K562 (cell line): ENCODE measurements at regions not wholly inside any gene's neighbourhood (a gene's known extent, or its start where the extent isn't known, plus 50 kb on each side); places are given as distances from the start of the nearest gene placed in this dataset.

Experiments used
- RAD21 ChIP-seq, 2 experiments: fragments of 250-450 bp in 1 of 2; fragments of 450-650 bp in 1 of 2; sonication (Bioruptor Pico) in 1 of 2; formaldehyde crosslinking in 1 of 2; IDR thresholded peaks in 1 of 2; conservative IDR thresholded peaks in 1 of 2; 2 replicates each; pipeline versions ENCODE4 v1.4.0 to v1.8.0; 2020 to 2022; ENCODE audit warnings: mild to moderate bottlenecking in 2 of 2, moderate library complexity in 1 of 2
- TF ChIP-seq, protein P1 (sequence below), 2 experiments: IDR thresholded peaks in 1 of 2; conservative IDR thresholded peaks in 1 of 2; 2 replicates each; pipeline ENCODE4 v1.6.1; 2016; ENCODE audit warnings: low read depth in 2 of 2, mild to moderate bottlenecking in 1 of 2, missing compliant biosample characterization in 1 of 2, missing genetic modification characterization in 1 of 2, moderate library complexity in 1 of 2
- TF ChIP-seq, protein P2 (sequence below): fragments of 250-450 bp; sonication (Bioruptor Pico); IDR thresholded peaks from 2 replicates; pipeline ENCODE4 v1.5.0; 2021

- TF ChIP-seq RAD21 (CRISPR knock-in tag; conservative IDR thresholded peaks at IDR 0.05 in 1 of 2, IDR thresholded peaks at IDR 0.05 in 1 of 2), result no peak
- TF ChIP-seq, protein P1, sequence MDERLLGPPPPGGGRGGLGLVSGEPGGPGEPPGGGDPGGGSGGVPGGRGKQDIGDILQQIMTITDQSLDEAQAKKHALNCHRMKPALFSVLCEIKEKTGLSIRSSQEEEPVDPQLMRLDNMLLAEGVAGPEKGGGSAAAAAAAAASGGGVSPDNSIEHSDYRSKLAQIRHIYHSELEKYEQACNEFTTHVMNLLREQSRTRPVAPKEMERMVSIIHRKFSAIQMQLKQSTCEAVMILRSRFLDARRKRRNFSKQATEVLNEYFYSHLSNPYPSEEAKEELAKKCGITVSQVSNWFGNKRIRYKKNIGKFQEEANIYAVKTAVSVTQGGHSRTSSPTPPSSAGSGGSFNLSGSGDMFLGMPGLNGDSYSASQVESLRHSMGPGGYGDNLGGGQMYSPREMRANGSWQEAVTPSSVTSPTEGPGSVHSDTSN (CRISPR knock-in tag; IDR thresholded peaks at IDR 0.05; ENCODE audit: low read depth), result no peak
- TF ChIP-seq, protein P1 (tag; conservative IDR thresholded peaks at IDR 0.05; ENCODE audit: low read depth), result no peak
- TF ChIP-seq, protein P2, sequence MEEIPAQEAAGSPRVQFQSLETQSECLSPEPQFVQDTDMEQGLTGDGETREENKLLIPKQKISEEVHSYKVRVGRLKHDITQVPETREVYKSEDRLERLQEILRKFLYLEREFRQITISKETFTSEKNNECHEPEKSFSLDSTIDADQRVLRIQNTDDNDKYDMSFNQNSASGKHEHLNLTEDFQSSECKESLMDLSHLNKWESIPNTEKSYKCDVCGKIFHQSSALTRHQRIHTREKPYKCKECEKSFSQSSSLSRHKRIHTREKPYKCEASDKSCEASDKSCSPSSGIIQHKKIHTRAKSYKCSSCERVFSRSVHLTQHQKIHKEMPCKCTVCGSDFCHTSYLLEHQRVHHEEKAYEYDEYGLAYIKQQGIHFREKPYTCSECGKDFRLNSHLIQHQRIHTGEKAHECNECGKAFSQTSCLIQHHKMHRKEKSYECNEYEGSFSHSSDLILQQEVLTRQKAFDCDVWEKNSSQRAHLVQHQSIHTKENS (CRISPR knock-in tag), result no peak
Observed at GRCh38 chr6:8934318-8934717, 499.0 kb upstream of the SLC35B3 start.
